Caco-2 (cell line): ENCODE measurements at regions not wholly inside any gene's neighbourhood (a gene's known extent, or its start where the extent isn't known, plus 50 kb on each side); places are given as distances from the start of the nearest gene placed in this dataset.

Experiments
- BruUV-seq: library from RNA; stranded (reverse); fragments of 400-500 nt; replicated peaks from 2 replicates; lab custom pipeline; 2021; lab: Mats Ljungman, UMichigan
- CTCF ChIA-PET: fragments of 300-600 bp; sonication (Branson Sonifier 250); formaldehyde crosslinking; loops from one replicate; lab custom pipeline; 2022; ENCODE audit warnings: antibody characterized with exemption; lab: Charles Lee
- POLR2A ChIA-PET: fragments of 300-600 bp; sonication (Branson Sonifier 250); formaldehyde crosslinking; loops from one replicate; lab custom pipeline; 2022; ENCODE audit warnings: antibody characterized with exemption; lab: Charles Lee
- DNase-seq, 2 experiments: peaks; one replicate each; pipeline versions ENCODE4 v3.0.0 to v3.0.0-alpha.2; 2020 to 2022
- H3K27me3 ChIP-seq: replicated peaks from 2 replicates; pipeline ENCODE4 v1.6.0; 2011; ENCODE audit warnings: low read length; ENCODE audit not compliant: control insufficient read depth, insufficient read depth
- H3K36me3 ChIP-seq: 2 replicates; pipeline ENCODE4 v1.5.1; 2011; ENCODE audit warnings: low read length; ENCODE audit not compliant: control insufficient read depth, insufficient read depth
- H3K4me1 ChIP-seq: fragments of 250-450 bp; sonication (Bioruptor Pico); 2 replicates; pipeline ENCODE4 v1.5.1; 2020; ENCODE audit warnings: mild to moderate bottlenecking
- H3K4me3 ChIP-seq: 2 replicates; pipeline ENCODE4 v1.5.1; 2011; ENCODE audit warnings: low read depth, mild to moderate bottlenecking, control low read depth, low read length
- H3K9me3 ChIP-seq: fragments of 250-450 bp; sonication (Bioruptor Pico); 2 replicates; pipeline ENCODE4 v1.5.1; 2020; ENCODE audit warnings: mild to moderate bottlenecking, moderate library complexity
- H3K27ac Mint-ChIP-seq: one replicate; pipeline ENCODE4 v1.8.0; 2022; ENCODE audit warnings: mixed read lengths; ENCODE audit not compliant: unreplicated experiment
- H3K27me3 Mint-ChIP-seq: one replicate; pipeline ENCODE4 v1.8.0; 2022; ENCODE audit warnings: mixed read lengths; ENCODE audit not compliant: insufficient read depth, unreplicated experiment
- H3K36me3 Mint-ChIP-seq: one replicate; pipeline ENCODE4 v1.8.0; 2022; ENCODE audit warnings: mild to moderate bottlenecking, mixed read lengths; ENCODE audit not compliant: insufficient read depth, unreplicated experiment
- H3K4me1 Mint-ChIP-seq: one replicate; pipeline ENCODE4 v1.8.0; 2022; ENCODE audit warnings: low read depth, mixed read lengths; ENCODE audit not compliant: unreplicated experiment
- H3K4me3 Mint-ChIP-seq: one replicate; pipeline ENCODE4 v1.8.0; 2022; ENCODE audit warnings: mild to moderate bottlenecking, moderate library complexity, mixed read lengths; ENCODE audit not compliant: unreplicated experiment
- H3K9me3 Mint-ChIP-seq: one replicate; pipeline ENCODE4 v1.8.0; 2022; ENCODE audit warnings: mixed read lengths; ENCODE audit not compliant: unreplicated experiment
- intact Hi-C: fragments of 100-400 bp; cut with micrococcal nuclease; formaldehyde crosslinking; loops from one replicate; pipeline ENCODE4 v1.10.0; 2022; ENCODE audit not compliant: unreplicated experiment
- TF ChIP-seq, protein P1 (sequence below), 2 experiments: fragments of 200-600 bp in 1 of 2; IDR thresholded peaks; 1 replicate in 1 of 2; 2 replicates in 1 of 2; pipeline versions ENCODE4 v1.5.1 to v1.8.0; 2011 to 2022; ENCODE audit warnings: antibody characterized with exemption in 1 of 2, control low read depth in 1 of 2, inconsistent platforms in 1 of 2, low read depth in 1 of 2, low read length in 1 of 2, mild to moderate bottlenecking in 1 of 2, moderate library complexity in 1 of 2; ENCODE audit not compliant: insufficient read depth in 1 of 2, severe bottlenecking in 1 of 2, unreplicated experiment in 1 of 2

GRCh38 chr5:121780406-121780805 lies 71.3 kb upstream of the FTMT start:
- ChIA-PET CTCF (no interaction called here), POLR2A (no interaction called here)
- no peaks in the 10 kb centered on the region for H3K36me3 Mint-ChIP-seq
- TF ChIP-seq, protein P1, sequence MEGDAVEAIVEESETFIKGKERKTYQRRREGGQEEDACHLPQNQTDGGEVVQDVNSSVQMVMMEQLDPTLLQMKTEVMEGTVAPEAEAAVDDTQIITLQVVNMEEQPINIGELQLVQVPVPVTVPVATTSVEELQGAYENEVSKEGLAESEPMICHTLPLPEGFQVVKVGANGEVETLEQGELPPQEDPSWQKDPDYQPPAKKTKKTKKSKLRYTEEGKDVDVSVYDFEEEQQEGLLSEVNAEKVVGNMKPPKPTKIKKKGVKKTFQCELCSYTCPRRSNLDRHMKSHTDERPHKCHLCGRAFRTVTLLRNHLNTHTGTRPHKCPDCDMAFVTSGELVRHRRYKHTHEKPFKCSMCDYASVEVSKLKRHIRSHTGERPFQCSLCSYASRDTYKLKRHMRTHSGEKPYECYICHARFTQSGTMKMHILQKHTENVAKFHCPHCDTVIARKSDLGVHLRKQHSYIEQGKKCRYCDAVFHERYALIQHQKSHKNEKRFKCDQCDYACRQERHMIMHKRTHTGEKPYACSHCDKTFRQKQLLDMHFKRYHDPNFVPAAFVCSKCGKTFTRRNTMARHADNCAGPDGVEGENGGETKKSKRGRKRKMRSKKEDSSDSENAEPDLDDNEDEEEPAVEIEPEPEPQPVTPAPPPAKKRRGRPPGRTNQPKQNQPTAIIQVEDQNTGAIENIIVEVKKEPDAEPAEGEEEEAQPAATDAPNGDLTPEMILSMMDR (IDR thresholded peaks at IDR 0.05; ENCODE audit: insufficient read depth in 1 of 2, low read depth in 1 of 2, low read length in 1 of 2, severe bottlenecking in 1 of 2, unreplicated experiment in 1 of 2) = no peak
- BruUV-seq = no TSS peak
- intact Hi-C loops = loop anchor here (2.0 kb wide), 1 partner anchor 18 kb away; no protein-coding TSS in a partner anchor
- no peaks in the 10 kb centered on the region for H3K4me1 Mint-ChIP-seq
- no peaks in the 10 kb centered on the region for H3K4me1 ChIP-seq
- no peak overlapping the region for H3K4me3 Mint-ChIP-seq
- H3K9me3 ChIP-seq = no peaks in the 10 kb centered on the region
- H3K27ac Mint-ChIP-seq = no peak overlapping the region
- no peak for DNase-seq
- no peak overlapping the region for H3K4me3 ChIP-seq
- H3K36me3 ChIP-seq = no peaks in the 10 kb centered on the region
- peaks cover 4% of the 10 kb centered on the region for H3K27me3 Mint-ChIP-seq
- H3K9me3 Mint-ChIP-seq = no peaks in the 10 kb centered on the region
- no peaks in the 10 kb centered on the region for H3K27me3 ChIP-seq

DNA sequence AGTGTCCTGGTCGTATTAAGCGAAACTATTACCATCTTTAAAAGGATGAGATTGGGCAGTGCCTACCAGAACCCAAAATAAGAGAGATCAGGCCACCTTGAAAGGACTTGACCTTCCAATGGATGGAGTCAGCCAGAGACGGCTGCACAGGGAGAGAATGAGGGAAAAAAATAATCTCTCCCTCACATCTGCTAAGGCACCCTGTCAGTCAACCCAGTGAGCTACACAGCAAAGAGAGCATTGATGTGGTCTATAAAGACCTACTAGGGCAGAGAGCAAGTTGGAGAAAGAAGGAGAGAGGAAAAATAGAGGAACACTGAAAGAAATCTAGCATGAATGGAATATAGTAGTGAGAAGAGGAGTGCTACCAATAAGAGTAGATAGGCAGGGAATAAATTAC lies 68.0 kb upstream of the FTMT start:
- no peaks in the 10 kb centered on the region for H3K9me3 Mint-ChIP-seq
- no peaks in the 10 kb centered on the region for H3K4me1 Mint-ChIP-seq
- Histone ChIP-seq H3K4me3 (no peak overlapping the region), H3K27me3 (no peaks in the 10 kb centered on the region), H3K4me1 (no peaks in the 10 kb centered on the region), H3K36me3 (no peaks in the 10 kb centered on the region), H3K9me3 (no peaks in the 10 kb centered on the region)
- H3K27me3 Mint-ChIP-seq = no peaks in the 10 kb centered on the region
- TF ChIP-seq, protein P1 (IDR thresholded peaks at IDR 0.05; ENCODE audit: insufficient read depth in 1 of 2, low read depth in 1 of 2, low read length in 1 of 2, severe bottlenecking in 1 of 2, unreplicated experiment in 1 of 2) = no peak
- no peak overlapping the region for H3K4me3 Mint-ChIP-seq
- H3K36me3 Mint-ChIP-seq = no peaks in the 10 kb centered on the region
- BruUV-seq = no TSS peak
- no peak overlapping the region for H3K27ac Mint-ChIP-seq
- ChIA-PET CTCF (no interaction called here), POLR2A (no interaction called here)
- intact Hi-C loops = no loop called here
- no peak for DNase-seq

GRCh38 chr5:121793791-121794190 lies 57.9 kb upstream of the FTMT start:
- no peak overlapping the region for H3K4me3 ChIP-seq
- ChIA-PET POLR2A (no interaction called here), CTCF (no interaction called here)
- peaks cover 7% of the 10 kb centered on the region for H3K4me1 Mint-ChIP-seq
- H3K36me3 ChIP-seq = no peaks in the 10 kb centered on the region
- DNase-seq = no peak
- H3K9me3 Mint-ChIP-seq = no peaks in the 10 kb centered on the region
- H3K27ac Mint-ChIP-seq = no peak overlapping the region
- H3K4me3 Mint-ChIP-seq = no peak overlapping the region
- TF ChIP-seq, protein P1 (IDR thresholded peaks at IDR 0.05; ENCODE audit: insufficient read depth in 1 of 2, low read depth in 1 of 2, low read length in 1 of 2, severe bottlenecking in 1 of 2, unreplicated experiment in 1 of 2) = no peak
- BruUV-seq = no TSS peak
- H3K9me3 ChIP-seq = no peaks in the 10 kb centered on the region
- H3K27me3 ChIP-seq = no peaks in the 10 kb centered on the region
- H3K36me3 Mint-ChIP-seq = no peaks in the 10 kb centered on the region
- intact Hi-C loops = no loop called here
- H3K4me1 ChIP-seq = 0 out of 2 replicates have a peak, but pooled peaks cover 5% of the 10 kb centered on the region
- no peaks in the 10 kb centered on the region for H3K27me3 Mint-ChIP-seq
